ENCODE measurements at regions not wholly inside any gene's neighbourhood (a gene's known extent, or its start where the extent isn't known, plus 50 kb on each side); places are given as distances from the start of the nearest gene placed in this dataset.

DNA sequence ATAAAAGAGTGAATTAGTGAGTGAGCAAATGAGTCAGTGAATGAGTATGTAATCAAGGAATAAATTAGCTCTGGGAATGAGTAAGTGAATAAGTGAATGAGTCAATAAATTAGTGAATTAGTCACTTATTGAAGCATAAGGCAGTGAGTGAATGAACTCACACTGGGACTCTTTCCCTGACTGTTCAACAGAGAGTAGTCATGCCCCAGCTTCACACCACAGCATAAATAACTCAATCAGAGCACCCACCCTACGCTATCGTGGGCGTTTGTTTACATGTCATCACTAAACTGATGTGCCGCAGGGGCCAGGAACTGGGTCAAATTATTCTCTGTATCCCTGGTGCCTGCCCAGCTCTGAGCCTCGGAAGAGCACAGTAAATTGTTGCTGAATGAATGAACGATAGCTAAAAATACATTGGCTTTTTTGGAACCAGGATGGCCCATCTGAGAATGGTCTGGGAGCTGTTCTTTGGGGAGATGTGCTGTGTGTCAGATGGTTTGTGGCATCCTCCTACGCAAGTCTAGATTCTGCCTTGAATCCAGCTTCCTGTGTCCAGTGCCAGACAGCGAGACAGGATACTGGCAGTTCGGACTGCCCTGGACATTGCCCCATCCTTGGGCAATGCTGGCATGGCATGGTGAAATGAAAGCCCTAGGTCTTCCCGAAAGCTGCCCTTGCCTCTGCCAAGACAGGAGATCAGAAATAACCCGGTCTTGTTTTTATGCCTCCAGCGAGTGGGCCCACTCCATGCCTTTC lies 98.0 kb upstream of the RTL1 start:
- DNase-seq (ENCODE audit: low read depth): peak; percentile 87
- TF ChIP-seq, protein P1, sequence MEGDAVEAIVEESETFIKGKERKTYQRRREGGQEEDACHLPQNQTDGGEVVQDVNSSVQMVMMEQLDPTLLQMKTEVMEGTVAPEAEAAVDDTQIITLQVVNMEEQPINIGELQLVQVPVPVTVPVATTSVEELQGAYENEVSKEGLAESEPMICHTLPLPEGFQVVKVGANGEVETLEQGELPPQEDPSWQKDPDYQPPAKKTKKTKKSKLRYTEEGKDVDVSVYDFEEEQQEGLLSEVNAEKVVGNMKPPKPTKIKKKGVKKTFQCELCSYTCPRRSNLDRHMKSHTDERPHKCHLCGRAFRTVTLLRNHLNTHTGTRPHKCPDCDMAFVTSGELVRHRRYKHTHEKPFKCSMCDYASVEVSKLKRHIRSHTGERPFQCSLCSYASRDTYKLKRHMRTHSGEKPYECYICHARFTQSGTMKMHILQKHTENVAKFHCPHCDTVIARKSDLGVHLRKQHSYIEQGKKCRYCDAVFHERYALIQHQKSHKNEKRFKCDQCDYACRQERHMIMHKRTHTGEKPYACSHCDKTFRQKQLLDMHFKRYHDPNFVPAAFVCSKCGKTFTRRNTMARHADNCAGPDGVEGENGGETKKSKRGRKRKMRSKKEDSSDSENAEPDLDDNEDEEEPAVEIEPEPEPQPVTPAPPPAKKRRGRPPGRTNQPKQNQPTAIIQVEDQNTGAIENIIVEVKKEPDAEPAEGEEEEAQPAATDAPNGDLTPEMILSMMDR (conservative IDR thresholded peaks at IDR 0.05; ENCODE audit: low read depth, low read length): no peak
- no peak overlapping the region for H3K4me3 ChIP-seq (ENCODE audit: low read depth, low read length)

DNA sequence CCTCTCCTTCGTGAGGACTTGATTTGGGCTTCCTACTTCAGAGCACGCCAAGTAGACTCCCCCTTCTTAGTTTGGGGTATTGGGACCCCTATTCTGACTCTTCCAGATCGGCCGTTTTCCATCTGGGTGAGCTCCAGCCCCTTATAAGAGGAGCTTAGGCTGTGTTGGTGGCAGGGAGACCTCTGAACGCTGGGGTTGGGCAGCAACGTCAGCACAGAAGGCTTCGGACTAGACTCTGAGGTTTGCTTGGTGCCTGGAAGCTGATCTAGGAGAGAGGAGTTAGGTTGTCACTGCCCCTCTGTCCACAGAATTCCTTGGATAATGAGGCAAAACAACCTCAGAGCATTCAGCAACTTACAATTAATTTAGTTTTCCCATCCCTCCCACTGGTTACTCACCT lies 99.2 kb upstream of the RTL1 start:
- TF ChIP-seq, protein P1 (conservative IDR thresholded peaks at IDR 0.05; ENCODE audit: low read depth, low read length): no peak
- no peak overlapping the region for H3K4me3 ChIP-seq (ENCODE audit: low read depth, low read length)
- no peak for DNase-seq (ENCODE audit: low read depth)

DNA sequence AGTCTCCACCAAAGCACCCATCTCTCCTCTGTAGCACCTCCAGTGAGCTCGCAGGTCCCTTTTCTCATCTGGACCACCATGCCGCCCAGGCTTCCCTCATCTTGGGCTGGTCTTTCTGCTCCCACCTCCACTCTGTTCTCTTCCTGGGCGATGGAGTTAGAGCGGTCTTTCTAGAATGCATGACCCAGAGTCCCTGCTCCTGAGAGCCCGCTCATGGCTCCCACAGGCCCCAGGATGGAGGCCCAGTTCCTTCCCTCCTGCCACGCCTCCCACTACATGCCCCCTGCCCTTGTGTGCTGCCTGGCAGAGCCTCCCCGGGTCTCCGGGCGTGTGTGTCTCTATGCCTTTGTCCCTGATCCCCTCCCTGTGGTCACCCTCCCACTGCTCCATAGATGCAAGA lies 100.7 kb upstream of the RTL1 start:
- TF ChIP-seq, protein P1 (conservative IDR thresholded peaks at IDR 0.05; ENCODE audit: low read depth, low read length): no peak
- no peak overlapping the region for H3K4me3 ChIP-seq (ENCODE audit: low read depth, low read length)
- no peak for DNase-seq (ENCODE audit: low read depth)

DNA sequence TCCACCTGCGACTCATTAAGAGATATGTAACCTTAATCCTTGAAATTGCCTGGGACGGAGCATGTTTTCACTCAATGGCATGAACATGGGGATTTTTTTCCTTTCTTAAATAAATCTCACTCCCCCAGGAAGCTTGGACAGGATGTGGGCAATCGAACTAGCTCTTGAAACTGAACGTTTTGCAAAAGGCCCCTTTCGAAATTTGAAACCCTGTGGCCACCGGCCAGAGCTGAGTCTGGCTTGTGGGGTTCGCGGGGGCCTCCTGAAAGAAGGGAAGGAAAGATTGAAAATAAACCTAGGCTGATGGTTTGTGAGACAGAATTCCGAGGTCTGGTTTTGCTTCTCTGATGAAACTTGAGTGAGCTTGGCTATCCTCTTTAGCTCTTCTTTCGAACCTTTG lies 101.4 kb upstream of the RTL1 start:
- DNase-seq (ENCODE audit: low read depth): peak; percentile 78
- TF ChIP-seq, protein P1 (conservative IDR thresholded peaks at IDR 0.05; ENCODE audit: low read depth, low read length): no peak
- no peak overlapping the region for H3K4me3 ChIP-seq (ENCODE audit: low read depth, low read length)

DNA sequence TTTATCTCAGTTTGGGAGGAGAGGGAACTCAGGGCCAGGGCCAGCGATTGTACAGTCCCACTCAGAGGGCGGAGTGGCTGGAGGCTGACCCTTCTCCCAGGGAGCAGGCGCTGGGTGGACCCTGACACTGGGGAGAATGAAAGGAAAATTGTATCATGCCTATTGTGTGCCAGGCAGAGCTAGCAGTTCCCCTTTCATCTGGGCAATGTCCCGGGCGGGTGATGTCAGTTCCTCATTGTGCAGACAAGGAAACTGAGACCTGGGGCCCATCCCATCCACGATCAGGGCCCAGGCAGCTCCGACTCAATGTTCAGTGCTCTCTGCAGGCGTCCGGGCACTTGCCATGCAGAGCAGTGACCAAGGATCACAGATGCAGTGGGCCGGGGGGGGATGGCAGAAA lies 101.9 kb upstream of the RTL1 start:
- no peak for DNase-seq (ENCODE audit: low read depth)
- no peak overlapping the region for H3K4me3 ChIP-seq (ENCODE audit: low read depth, low read length)
- TF ChIP-seq, protein P1 (conservative IDR thresholded peaks at IDR 0.05; ENCODE audit: low read depth, low read length): no peak

DNA sequence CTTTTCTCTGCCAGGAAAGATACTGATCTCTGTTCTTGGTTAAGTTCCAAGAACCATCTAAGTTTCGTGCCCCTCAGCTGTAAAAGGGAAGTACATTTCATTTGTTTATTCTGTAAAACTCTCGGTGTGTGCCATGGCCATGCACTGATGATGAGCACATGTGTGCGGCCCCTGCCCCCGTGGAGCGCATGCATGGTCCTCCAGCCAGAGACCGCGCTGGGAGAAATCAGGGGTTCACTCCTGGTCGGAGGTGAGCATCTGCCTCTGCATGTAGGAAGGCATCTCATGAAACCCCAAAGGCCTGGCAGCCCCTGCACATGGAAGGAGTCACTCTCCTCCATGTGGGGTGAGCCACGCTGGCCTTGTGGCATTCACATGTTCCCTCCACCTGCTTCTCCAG lies 102.5 kb upstream of the RTL1 start:
- TF ChIP-seq, protein P1 (conservative IDR thresholded peaks at IDR 0.05; ENCODE audit: low read depth, low read length): no peak
- DNase-seq (ENCODE audit: low read depth): no peak
- H3K4me3 ChIP-seq (ENCODE audit: low read depth, low read length): no peak overlapping the region

DNA sequence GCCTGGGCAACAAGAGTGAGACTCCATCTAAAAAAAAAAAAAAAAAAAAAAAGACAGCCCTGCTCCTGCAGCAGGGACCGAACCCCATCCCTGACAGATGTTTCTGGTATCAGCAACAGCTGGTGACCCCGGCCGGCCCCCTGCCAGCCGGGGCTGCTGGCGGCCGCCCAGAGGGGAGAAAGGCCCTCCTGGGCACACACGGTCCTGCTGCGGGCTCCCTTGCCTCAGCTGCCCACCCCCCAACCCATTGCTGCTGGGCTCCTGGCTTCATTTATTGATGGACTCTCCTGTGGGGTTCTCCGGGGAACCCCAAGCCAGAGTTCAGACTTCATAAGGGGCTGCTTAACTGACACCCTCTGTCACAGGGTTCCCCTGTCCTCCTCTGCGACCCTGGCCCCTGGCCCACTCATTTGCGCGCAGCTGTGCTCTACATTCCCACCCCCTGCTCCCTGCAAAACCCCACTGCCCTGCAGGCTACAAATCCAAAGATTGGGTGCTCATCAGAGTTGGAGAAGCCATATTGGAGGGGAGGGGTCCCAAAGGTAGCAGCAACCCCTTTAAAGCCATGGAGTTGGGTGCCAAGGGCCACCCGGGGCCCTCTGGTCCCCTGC lies 103.6 kb upstream of the RTL1 start:
- TF ChIP-seq, protein P1 (conservative IDR thresholded peaks at IDR 0.05; ENCODE audit: low read depth, low read length): no peak
- DNase-seq (ENCODE audit: low read depth): no peak
- no peak overlapping the region for H3K4me3 ChIP-seq (ENCODE audit: low read depth, low read length)

Data from choroid plexus epithelial cell (primary cell).